ENCODE measurements at regions not wholly inside any gene's neighbourhood (a gene's known extent, or its start where the extent isn't known, plus 50 kb on each side); places are given as distances from the start of the nearest gene placed in this dataset.

DNA sequence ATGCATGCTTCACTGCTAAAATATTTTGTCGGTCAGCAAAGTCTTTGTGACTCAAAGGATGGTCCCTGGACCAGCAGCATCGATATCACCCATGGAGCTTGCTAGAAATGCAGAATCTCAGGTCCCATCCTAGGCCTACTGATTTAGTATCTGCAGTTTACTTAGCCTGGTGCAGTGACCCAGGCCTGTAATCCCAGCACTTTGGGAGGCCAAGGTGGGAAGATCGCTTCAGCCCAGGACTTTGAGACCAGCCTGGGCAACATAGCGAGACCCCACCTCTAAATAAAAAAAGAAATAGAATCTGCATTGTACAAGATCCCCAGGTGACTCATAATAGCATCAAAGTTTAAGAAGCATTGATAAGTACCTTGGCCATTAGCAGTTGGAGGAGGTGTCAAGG lies 248.7 kb downstream of the CD83 start:
- Histone ChIP-seq H3K36me3 (replicated peaks in 1 of 2; ENCODE audit: control insufficient read depth in 1 of 2, insufficient read depth in 2 of 2, low read length in 2 of 2) (no peaks in the 10 kb centered on the region), H4K20me1 (ENCODE audit: insufficient read depth, low read length) (no peaks in the 10 kb centered on the region), H3K9me3 (ENCODE audit: low read length) (no peaks in the 10 kb centered on the region), H3K27ac (ENCODE audit: extremely low read length, insufficient read depth, low read length) (no peak overlapping the region), H3K4me1 (ENCODE audit: insufficient read depth, low read length) (no peaks in the 10 kb centered on the region), H3K4me3 (replicated peaks in 1 of 3; ENCODE audit: insufficient read depth in 1 of 3, low read depth in 2 of 3, low read length in 3 of 3) (no peak overlapping the region), H3K79me2 (ENCODE audit: insufficient read depth, low read length) (no peaks in the 10 kb centered on the region), H2AFZ (ENCODE audit: low read length) (no peak overlapping the region), H3K27me3 (ENCODE audit: control insufficient read depth in 1 of 2, insufficient read depth in 2 of 2, low read length in 2 of 2) (no peaks in the 10 kb centered on the region; a peak in 1 of 5 replicates), H3K9ac (ENCODE audit: insufficient read depth, low read depth, low read length) (no peak overlapping the region), H3K4me2 (ENCODE audit: low read depth, low read length) (no peak overlapping the region)
- no TSS peak for BruUV-seq (replicated peaks)
- in situ Hi-C loops (cut with HindIII; ENCODE audit: extremely low pct_ligation_motif_present, low pct_unique_long_range_greater_than_20kb), result no loop called here
- no peak for ATAC-seq
- 29% methylated on average over 4 of the region's 4 CpGs for WGBS (ENCODE audit: low lambda C conversion rate)
- DNase-seq (ENCODE audit: low spot score), result no peak
- FAIRE-seq, result no peak
- CTCF ChIA-PET (ENCODE audit: low intra/inter-chr PET ratio, low total read pairs), result no interaction called here
- POLR2A ChIA-PET, result no interaction called here
- TF ChIP-seq SMAD1 (CRISPR knock-in tag; IDR thresholded peaks at IDR 0.05; ENCODE audit: borderline replicate concordance, low read depth), result no peak
- TF ChIP-seq ZNF781 (CRISPR knock-in tag; IDR thresholded peaks at IDR 0.05; ENCODE audit: borderline replicate concordance, not compliant biosample characterization), result no peak
- TF ChIP-seq EP300 (IDR thresholded peaks at IDR 0.05; ENCODE audit: low read depth in 2 of 2, low read length in 2 of 2), result no peak
- TF ChIP-seq EP300 (CRISPR knock-in tag; IDR thresholded peaks at IDR 0.05; ENCODE audit: borderline replicate concordance), result no peak
- TF ChIP-seq RELA (CRISPR knock-in tag; IDR thresholded peaks at IDR 0.05), result no peak
- TF ChIP-seq HCFC1 (IDR thresholded peaks at IDR 0.05; ENCODE audit: low read depth, low read length), result no peak
- no peak for TF ChIP-seq ZKSCAN1 (IDR thresholded peaks at IDR 0.05; ENCODE audit: low read length)
- no peak for TF ChIP-seq KDM4B (CRISPR knock-in tag; IDR thresholded peaks at IDR 0.05)
- no peak for TF ChIP-seq EED (CRISPR knock-in tag; IDR thresholded peaks at IDR 0.05)
- no peak for TF ChIP-seq NFKBIZ (CRISPR knock-in tag; IDR thresholded peaks at IDR 0.05)
- no peak for TF ChIP-seq ZNF550 (CRISPR knock-in tag; IDR thresholded peaks at IDR 0.05; ENCODE audit: borderline replicate concordance)
- no peak for TF ChIP-seq ZMYM4 (CRISPR knock-in tag; IDR thresholded peaks at IDR 0.05)
- no peak for TF ChIP-seq PAWR (CRISPR knock-in tag; IDR thresholded peaks at IDR 0.05; ENCODE audit: borderline replicate concordance)
- TF ChIP-seq ZNF652 (CRISPR knock-in tag; IDR thresholded peaks at IDR 0.05; ENCODE audit: borderline replicate concordance, low read depth), result no peak
- no peak for TF ChIP-seq MTA3 (CRISPR knock-in tag; IDR thresholded peaks at IDR 0.05)
- no peak for TF ChIP-seq ZFP82 (CRISPR knock-in tag; IDR thresholded peaks at IDR 0.05; ENCODE audit: borderline replicate concordance)
- no peak for TF ChIP-seq KLF15 (CRISPR knock-in tag; IDR thresholded peaks at IDR 0.05; ENCODE audit: borderline replicate concordance)
- no peak for TF ChIP-seq TCF7L2 (IDR thresholded peaks at IDR 0.05; ENCODE audit: low read depth, low read length)
- TF ChIP-seq ZFP62 (CRISPR knock-in tag; IDR thresholded peaks at IDR 0.05), result no peak
- TF ChIP-seq HNRNPLL (IDR thresholded peaks at IDR 0.05; ENCODE audit: low read depth, low read length, poor library complexity, severe bottlenecking), result no peak
- TF ChIP-seq TAF1 (CRISPR knock-in tag; IDR thresholded peaks at IDR 0.05), result no peak
- intact Hi-C loops (cut with micrococcal nuclease; ENCODE audit: unreplicated experiment), result no loop called here

Measured in HepG2 (cell line).